ENCODE measurements at regions not wholly inside any gene's neighbourhood (a gene's known extent, or its start where the extent isn't known, plus 50 kb on each side); places are given as distances from the start of the nearest gene placed in this dataset.

GRCh38 chr4:81663368-81663767 is 191.7 kb upstream of the RASGEF1B start:
- no peak overlapping the region for H3K14ac ChIP-seq (ENCODE audit: insufficient read length)
- no peaks in the 10 kb centered on the region for H3K9me3 ChIP-seq (ENCODE audit: insufficient read depth in 2 of 2, low read depth in 1 of 2, low read length in 1 of 2)
- H3K79me1 ChIP-seq (ENCODE audit: low read depth, low read length): no peaks in the 10 kb centered on the region
- no peak overlapping the region for H2AFZ ChIP-seq (ENCODE audit: low read length)
- no peaks in the 10 kb centered on the region for H3K23me2 ChIP-seq (ENCODE audit: low read depth, low read length)
- no peak overlapping the region for H3K27ac ChIP-seq (ENCODE audit: low read depth, low read length)
- no peaks in the 10 kb centered on the region for H4K20me1 ChIP-seq (replicated peaks in 1 of 2; ENCODE audit: control insufficient read depth in 1 of 2, insufficient read depth in 2 of 2, low read length in 2 of 2)
- no peaks in the 10 kb centered on the region for H3K79me2 ChIP-seq (ENCODE audit: control insufficient read depth in 1 of 2, insufficient read depth in 2 of 2, low read length in 2 of 2)
- no peak overlapping the region for H3K9ac ChIP-seq (replicated peaks in 1 of 4; ENCODE audit: extremely low read depth in 1 of 4, low read depth in 3 of 4, low read length in 3 of 4)
- no peak overlapping the region for H2BK12ac ChIP-seq (ENCODE audit: low read depth, low read length)
- CTCF ChIA-PET (ENCODE audit: partially characterized antibody): no interaction called here
- no peaks in the 10 kb centered on the region for H3K36me3 ChIP-seq (ENCODE audit: control insufficient read depth in 2 of 4, insufficient read depth in 4 of 4, low read length in 3 of 4)
- no peak overlapping the region for H4K91ac ChIP-seq (replicated peaks; ENCODE audit: insufficient read length, low read length)
- H4K5ac ChIP-seq (ENCODE audit: insufficient read length, low read depth, low read length): no peak overlapping the region
- H3K18ac ChIP-seq (ENCODE audit: extremely low read depth, low read length): no peak overlapping the region
- H2AK5ac ChIP-seq (ENCODE audit: low read depth, low read length): no peak overlapping the region
- H3K4me1 ChIP-seq (replicated peaks in 1 of 4; ENCODE audit: control insufficient read depth in 3 of 4, insufficient read depth in 4 of 4, low read length in 3 of 4): no peaks in the 10 kb centered on the region
- FAIRE-seq: no peak
- no peak for DNase-seq (ENCODE audit: low read depth in 1 of 2, low spot score in 2 of 2)
- no peaks in the 10 kb centered on the region for H3K27me3 ChIP-seq (replicated peaks in 1 of 4; ENCODE audit: control insufficient read depth in 3 of 4, extremely low read depth in 1 of 4, insufficient read depth in 3 of 4, low read length in 3 of 4)
- no peak overlapping the region for H2BK5ac ChIP-seq (ENCODE audit: low read depth, low read length)
- WGBS, 2 experiments (ENCODE audit: extremely low coverage in 1 of 2, insufficient coverage in 1 of 2, insufficient read length in 1 of 2, insufficient replicate concordance in 2 of 2, low coverage in 1 of 2, low lambda C conversion rate in 2 of 2, missing lambda C conversion rate in 1 of 2): 77% methylated on average over 2 of the region's 2 CpGs; no CpG with 5 or more reads in 1 of the 2 experiments
- H2BK15ac ChIP-seq (ENCODE audit: low read length): no peak overlapping the region
- no peak overlapping the region for H3K4me3 ChIP-seq (ENCODE audit: extremely low read depth in 1 of 4, insufficient read depth in 2 of 4, low read depth in 3 of 4, low read length in 4 of 4)
- POLR2A ChIA-PET (ENCODE audit: partially characterized antibody): no interaction called here
- H3K4me2 ChIP-seq (ENCODE audit: insufficient read depth in 1 of 2, low read depth in 2 of 2, low read length in 2 of 2): no peak overlapping the region
- H3K23ac ChIP-seq (ENCODE audit: insufficient read length): no peak overlapping the region
- H4K8ac ChIP-seq (ENCODE audit: extremely low read depth, insufficient read depth, low read length): no peak overlapping the region
- no peak overlapping the region for H3K56ac ChIP-seq (replicated peaks; ENCODE audit: insufficient read length, low read depth, low read length)
- H2BK20ac ChIP-seq (ENCODE audit: low read length): no peak overlapping the region
- no peak overlapping the region for H2BK120ac ChIP-seq (replicated peaks; ENCODE audit: low read depth, low read length)
- no peak overlapping the region for H3K4ac ChIP-seq (replicated peaks; ENCODE audit: insufficient read length, low read depth, low read length)
- TF ChIP-seq GTF2F1 (IDR thresholded peaks at IDR 0.05; ENCODE audit: borderline replicate concordance, low read depth, low read length) (no peak), TAF7 (optimal IDR thresholded peaks at IDR 0.05; ENCODE audit: borderline replicate concordance, low read depth, low read length) (no peak), NANOG (IDR thresholded peaks at IDR 0.05; ENCODE audit: insufficient read depth, low read depth, low read length, poor library complexity, severe bottlenecking) (no peak), TAF1 (IDR thresholded peaks at IDR 0.05; ENCODE audit: low read depth, low read length) (no peak)

Measured in H1 (cell line).